ENCODE measurements at regions not wholly inside any gene's neighbourhood (a gene's known extent, or its start where the extent isn't known, plus 50 kb on each side); places are given as distances from the start of the nearest gene placed in this dataset.

GRCh38 chr15:81789403-81789802 lies 256.4 kb downstream of the MEX3B start:
- Histone ChIP-seq H3K27me3 (ENCODE audit: control insufficient read depth, insufficient read depth, low read length) (no peaks in the 10 kb centered on the region), H3K4me3 (ENCODE audit: low read depth, low read length) (no peak overlapping the region), H3K27ac (ENCODE audit: low read depth, low read length) (no peak overlapping the region), H3K9me3 (ENCODE audit: control insufficient read depth, insufficient read depth, low read depth, low read length) (peaks cover 3% of the 10 kb centered on the region; the same call in 1 of the 2 replicates), H3K9ac (ENCODE audit: low read length) (no peak overlapping the region), H3K36me3 (ENCODE audit: control insufficient read depth, insufficient read depth, low read length) (no peaks in the 10 kb centered on the region), H3K4me1 (ENCODE audit: control insufficient read depth, insufficient read depth, low read length) (peaks cover 24% of the 10 kb centered on the region)

GRCh38 chr15:81786776-81787175 lies 259.0 kb downstream of the MEX3B start:
- no peak overlapping the region for H3K4me3 ChIP-seq (ENCODE audit: low read depth, low read length)
- H3K4me1 ChIP-seq (ENCODE audit: control insufficient read depth, insufficient read depth, low read length) = peaks cover 4% of the 10 kb centered on the region; the same call in 1 of the 2 replicates
- H3K9me3 ChIP-seq (ENCODE audit: control insufficient read depth, insufficient read depth, low read depth, low read length) = peaks cover 3% of the 10 kb centered on the region; the same call in 1 of the 2 replicates
- H3K9ac ChIP-seq (ENCODE audit: low read length) = no peak overlapping the region
- H3K27ac ChIP-seq (ENCODE audit: low read depth, low read length) = no peak overlapping the region
- H3K27me3 ChIP-seq (ENCODE audit: control insufficient read depth, insufficient read depth, low read length) = no peaks in the 10 kb centered on the region
- H3K36me3 ChIP-seq (ENCODE audit: control insufficient read depth, insufficient read depth, low read length) = peaks cover 5% of the 10 kb centered on the region; the same call in 1 of the 2 replicates

GRCh38 chr15:81785679-81786078 lies 260.1 kb downstream of the MEX3B start:
- Histone ChIP-seq H3K27me3 (ENCODE audit: control insufficient read depth, insufficient read depth, low read length) (no peaks in the 10 kb centered on the region), H3K27ac (ENCODE audit: low read depth, low read length) (no peak overlapping the region)

GRCh38 chr15:81785181-81785580 lies 260.6 kb downstream of the MEX3B start:
- Histone ChIP-seq H3K27ac (ENCODE audit: low read depth, low read length) (no peak overlapping the region), H3K4me3 (ENCODE audit: low read depth, low read length) (no peak overlapping the region), H3K9ac (ENCODE audit: low read length) (no peak overlapping the region), H3K9me3 (ENCODE audit: control insufficient read depth, insufficient read depth, low read depth, low read length) (peaks cover 3% of the 10 kb centered on the region; the same call in 1 of the 2 replicates), H3K36me3 (ENCODE audit: control insufficient read depth, insufficient read depth, low read length) (peaks cover 5% of the 10 kb centered on the region; the same call in 1 of the 2 replicates), H3K27me3 (ENCODE audit: control insufficient read depth, insufficient read depth, low read length) (no peaks in the 10 kb centered on the region), H3K4me1 (ENCODE audit: control insufficient read depth, insufficient read depth, low read length) (peaks cover 4% of the 10 kb centered on the region; the same call in 1 of the 2 replicates)

More at GRCh38 chr15:81785679-81786078, 260.1 kb downstream of the MEX3B start:
- Histone ChIP-seq H3K4me1 (ENCODE audit: control insufficient read depth, insufficient read depth, low read length) (peaks cover 4% of the 10 kb centered on the region; the same call in 1 of the 2 replicates), H3K36me3 (ENCODE audit: control insufficient read depth, insufficient read depth, low read length) (peaks cover 5% of the 10 kb centered on the region; the same call in 1 of the 2 replicates), H3K4me3 (ENCODE audit: low read depth, low read length) (no peak overlapping the region), H3K9me3 (ENCODE audit: control insufficient read depth, insufficient read depth, low read depth, low read length) (peaks cover 3% of the 10 kb centered on the region; the same call in 1 of the 2 replicates), H3K9ac (ENCODE audit: low read length) (no peak overlapping the region)

GRCh38 chr15:81784751-81785150 lies 261.1 kb downstream of the MEX3B start:
- Histone ChIP-seq H3K9me3 (ENCODE audit: control insufficient read depth, insufficient read depth, low read depth, low read length) (peaks cover 3% of the 10 kb centered on the region; the same call in 1 of the 2 replicates), H3K27me3 (ENCODE audit: control insufficient read depth, insufficient read depth, low read length) (no peaks in the 10 kb centered on the region), H3K36me3 (ENCODE audit: control insufficient read depth, insufficient read depth, low read length) (peaks cover 5% of the 10 kb centered on the region; the same call in 1 of the 2 replicates), H3K4me1 (ENCODE audit: control insufficient read depth, insufficient read depth, low read length) (peaks cover 4% of the 10 kb centered on the region; the same call in 1 of the 2 replicates), H3K4me3 (ENCODE audit: low read depth, low read length) (no peak overlapping the region), H3K27ac (ENCODE audit: low read depth, low read length) (no peak overlapping the region), H3K9ac (ENCODE audit: low read length) (no peak overlapping the region)

GRCh38 chr15:81783586-81783985 lies 262.2 kb downstream of the MEX3B start:
- Histone ChIP-seq H3K4me3 (ENCODE audit: low read depth, low read length) (no peak overlapping the region), H3K27me3 (ENCODE audit: control insufficient read depth, insufficient read depth, low read length) (no peaks in the 10 kb centered on the region), H3K27ac (ENCODE audit: low read depth, low read length) (no peak overlapping the region), H3K36me3 (ENCODE audit: control insufficient read depth, insufficient read depth, low read length) (peaks cover 5% of the 10 kb centered on the region; the same call in 1 of the 2 replicates), H3K9me3 (ENCODE audit: control insufficient read depth, insufficient read depth, low read depth, low read length) (peaks cover 3% of the 10 kb centered on the region; the same call in 1 of the 2 replicates), H3K4me1 (ENCODE audit: control insufficient read depth, insufficient read depth, low read length) (no peaks in the 10 kb centered on the region), H3K9ac (ENCODE audit: low read length) (no peak overlapping the region)

GRCh38 chr15:81783076-81783475 lies 262.7 kb downstream of the MEX3B start:
- Histone ChIP-seq H3K4me1 (ENCODE audit: control insufficient read depth, insufficient read depth, low read length) (no peaks in the 10 kb centered on the region), H3K36me3 (ENCODE audit: control insufficient read depth, insufficient read depth, low read length) (peaks cover 5% of the 10 kb centered on the region; the same call in 1 of the 2 replicates), H3K4me3 (ENCODE audit: low read depth, low read length) (no peak overlapping the region), H3K9me3 (ENCODE audit: control insufficient read depth, insufficient read depth, low read depth, low read length) (peaks cover 3% of the 10 kb centered on the region; the same call in 1 of the 2 replicates), H3K27ac (ENCODE audit: low read depth, low read length) (no peak overlapping the region), H3K27me3 (ENCODE audit: control insufficient read depth, insufficient read depth, low read length) (no peaks in the 10 kb centered on the region), H3K9ac (ENCODE audit: low read length) (no peak overlapping the region)

- Histone ChIP-seq H3K36me3 (ENCODE audit: control insufficient read depth, insufficient read depth, low read length) (peaks cover 5% of the 10 kb centered on the region; the same call in 1 of the 2 replicates), H3K27me3 (ENCODE audit: control insufficient read depth, insufficient read depth, low read length) (no peaks in the 10 kb centered on the region), H3K4me3 (ENCODE audit: low read depth, low read length) (no peak overlapping the region), H3K27ac (ENCODE audit: low read depth, low read length) (no peak overlapping the region), H3K9ac (ENCODE audit: low read length) (no peak overlapping the region), H3K9me3 (ENCODE audit: control insufficient read depth, insufficient read depth, low read depth, low read length) (0 out of 2 replicates have a peak, but pooled peaks cover 3% of the 10 kb centered on the region), H3K4me1 (ENCODE audit: control insufficient read depth, insufficient read depth, low read length) (no peaks in the 10 kb centered on the region)
These were observed 264.4 kb downstream of the MEX3B start for GRCh38 chr15:81781395-81781794.

GRCh38 chr15:81780966-81781365 lies 264.9 kb downstream of the MEX3B start:
- no peak overlapping the region for H3K4me3 ChIP-seq (ENCODE audit: low read depth, low read length)

GRCh38 chr15:81779181-81779580 lies 266.6 kb downstream of the MEX3B start:
- H3K27ac ChIP-seq (ENCODE audit: low read depth, low read length) = no peak overlapping the region
- no peak overlapping the region for H3K9ac ChIP-seq (ENCODE audit: low read length)
- H3K36me3 ChIP-seq (ENCODE audit: control insufficient read depth, insufficient read depth, low read length) = peaks cover 9% of the 10 kb centered on the region; the same call in 1 of the 2 replicates
- no peak overlapping the region for H3K4me3 ChIP-seq (ENCODE audit: low read depth, low read length)
- no peaks in the 10 kb centered on the region for H3K9me3 ChIP-seq (ENCODE audit: control insufficient read depth, insufficient read depth, low read depth, low read length)
- H3K27me3 ChIP-seq (ENCODE audit: control insufficient read depth, insufficient read depth, low read length) = no peaks in the 10 kb centered on the region
- H3K4me1 ChIP-seq (ENCODE audit: control insufficient read depth, insufficient read depth, low read length) = no peaks in the 10 kb centered on the region

More at GRCh38 chr15:81780966-81781365, 264.9 kb downstream of the MEX3B start:
- no peak overlapping the region for H3K27ac ChIP-seq (ENCODE audit: low read depth, low read length)
- H3K27me3 ChIP-seq (ENCODE audit: control insufficient read depth, insufficient read depth, low read length) = no peaks in the 10 kb centered on the region
- no peak overlapping the region for H3K9ac ChIP-seq (ENCODE audit: low read length)
- peaks cover 9% of the 10 kb centered on the region; the same call in 1 of the 2 replicates for H3K36me3 ChIP-seq (ENCODE audit: control insufficient read depth, insufficient read depth, low read length)
- H3K4me1 ChIP-seq (ENCODE audit: control insufficient read depth, insufficient read depth, low read length) = no peaks in the 10 kb centered on the region
- H3K9me3 ChIP-seq (ENCODE audit: control insufficient read depth, insufficient read depth, low read depth, low read length) = 0 out of 2 replicates have a peak, but pooled peaks cover 3% of the 10 kb centered on the region

- no peaks in the 10 kb centered on the region for H3K27me3 ChIP-seq (ENCODE audit: control insufficient read depth, insufficient read depth, low read length)
- no peaks in the 10 kb centered on the region for H3K9me3 ChIP-seq (ENCODE audit: control insufficient read depth, insufficient read depth, low read depth, low read length)
- H3K36me3 ChIP-seq (ENCODE audit: control insufficient read depth, insufficient read depth, low read length) = 0 out of 2 replicates have a peak, but pooled peaks cover 4% of the 10 kb centered on the region
- no peak overlapping the region for H3K4me3 ChIP-seq (ENCODE audit: low read depth, low read length)
- H3K27ac ChIP-seq (ENCODE audit: low read depth, low read length) = no peak overlapping the region
- H3K4me1 ChIP-seq (ENCODE audit: control insufficient read depth, insufficient read depth, low read length) = no peaks in the 10 kb centered on the region
- no peak overlapping the region for H3K9ac ChIP-seq (ENCODE audit: low read length)
These were observed 268.3 kb downstream of the MEX3B start for GRCh38 chr15:81777546-81777945.

Data from HUES6 (cell line).